Fibroblast of the conjunctiva (primary cell): ENCODE measurements at regions not wholly inside any gene's neighbourhood (a gene's known extent, or its start where the extent isn't known, plus 50 kb on each side); places are given as distances from the start of the nearest gene placed in this dataset.
"Not testable (repeated sequence)": the region's sequence is repeated elsewhere in the genome, so short reads cannot be mapped to it uniquely, and the experiment has no call there.

Experiments
- DNase-seq: peaks from one replicate; pipeline ENCODE4 v3.0.0-alpha.2; 2010; ENCODE audit warnings: low read depth

- DNase-seq: no peak
Observed at GRCh38 chrX:114272096-114272686, 311.7 kb upstream of the HTR2C start.

- not testable (repeated sequence) for DNase-seq
Observed at GRCh38 chrX:114270371-114270770, 313.5 kb upstream of the HTR2C start.

GRCh38 chrX:114268643-114269042 is 315.2 kb upstream of the HTR2C start:
- DNase-seq: no peak

DNA sequence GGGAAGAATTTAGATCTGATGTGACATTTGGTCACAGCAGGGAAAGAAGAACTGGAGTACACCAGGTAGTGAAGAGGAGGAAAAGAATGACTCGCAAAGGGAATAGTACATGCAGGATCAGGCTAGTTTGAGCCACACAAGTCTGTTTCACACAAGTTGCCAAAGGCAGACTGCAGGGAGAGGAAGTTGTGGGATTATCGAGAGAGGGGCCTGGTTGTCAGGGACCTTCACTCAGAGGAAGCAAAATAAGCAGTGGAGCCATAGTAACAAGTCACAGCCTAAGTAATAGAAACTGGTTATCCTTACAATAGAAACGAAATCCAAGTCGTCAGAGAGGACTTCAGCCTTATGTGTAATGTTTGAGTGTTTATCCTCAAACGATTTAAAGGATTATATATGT is 316.7 kb upstream of the HTR2C start:
- DNase-seq: no peak

DNA sequence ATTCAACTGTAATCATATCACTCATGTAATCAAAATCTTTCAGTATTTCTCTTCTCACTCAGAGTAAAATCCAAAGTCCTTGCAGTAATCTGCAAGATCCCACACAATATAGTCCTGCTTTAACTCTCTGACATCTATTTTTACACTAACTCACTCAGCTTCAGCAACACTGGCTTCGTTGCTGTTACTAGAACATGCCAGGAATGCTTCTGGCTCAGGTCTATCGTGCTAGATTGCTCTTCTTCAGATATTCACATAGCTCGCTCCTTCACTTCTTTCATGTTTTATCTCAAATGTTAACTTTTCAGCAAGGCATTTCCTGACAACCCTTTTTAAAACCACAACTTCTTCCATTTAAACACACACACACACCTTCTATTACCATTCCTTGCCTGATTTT is 331.7 kb upstream of the HTR2C start:
- DNase-seq: no peak

DNA sequence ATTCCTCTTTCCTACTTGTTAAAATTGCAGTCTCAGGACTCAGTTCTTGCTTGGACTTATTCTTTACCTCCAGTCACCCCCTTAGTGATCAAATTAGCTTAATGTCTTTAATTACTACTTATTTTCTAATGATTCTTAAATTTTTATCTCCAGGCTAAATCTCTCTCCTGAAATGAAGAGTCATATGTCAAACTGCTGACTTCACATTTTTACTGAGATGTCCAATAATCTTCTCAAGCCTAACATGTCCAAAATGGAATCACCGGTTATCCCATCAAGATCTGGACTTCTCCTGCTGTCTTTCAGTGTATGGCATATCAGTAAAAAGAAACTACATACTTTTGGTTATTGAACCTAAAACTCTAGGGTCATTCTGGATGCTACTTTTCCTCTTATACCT is 332.3 kb upstream of the HTR2C start:
- no peak for DNase-seq

DNA sequence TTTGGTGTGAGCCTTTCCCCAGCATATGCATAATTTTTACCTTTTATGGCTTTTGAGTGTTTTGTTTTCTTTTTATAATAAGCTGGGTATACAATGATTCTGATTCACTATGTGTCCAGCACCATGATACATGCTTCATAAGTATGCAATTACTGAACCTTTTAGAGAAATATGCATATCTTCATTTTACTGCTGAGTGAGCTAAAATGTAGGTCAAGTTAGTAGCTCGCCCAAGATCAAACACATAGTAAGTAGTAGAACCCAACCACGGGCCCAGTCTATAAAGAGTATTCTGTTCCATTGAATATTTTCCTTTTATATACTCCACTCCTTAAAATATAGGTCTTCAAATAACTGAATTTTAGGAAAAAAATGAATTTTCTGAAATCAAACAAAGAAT is 362.4 kb upstream of the HTR2C start:
- DNase-seq: no peak

GRCh38 chrX:114210879-114211278 is 373.0 kb upstream of the HTR2C start:
- DNase-seq: no peak

DNA sequence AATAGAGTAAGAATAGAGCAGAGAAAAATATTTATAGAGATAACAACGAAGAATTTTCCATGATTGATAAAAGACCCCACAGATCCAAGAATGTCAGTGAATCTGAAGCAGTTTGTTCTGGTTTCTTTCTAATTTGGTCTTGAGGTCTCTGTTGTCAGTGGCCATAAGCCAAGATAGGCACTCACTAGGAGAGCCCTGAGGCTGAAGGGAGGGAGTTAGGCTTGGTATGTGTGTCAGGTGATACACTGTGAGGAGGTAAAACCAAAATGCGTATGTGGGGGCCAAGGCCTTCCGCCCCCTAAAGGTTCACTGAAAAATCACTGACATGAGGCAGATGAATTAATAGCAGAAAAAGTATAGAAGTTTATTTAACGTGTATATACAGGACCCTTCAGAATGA is 382.3 kb upstream of the HTR2C start:
- no peak for DNase-seq

- no peak for DNase-seq
Observed at GRCh38 chrX:114181195-114181594, 402.7 kb upstream of the HTR2C start.

- no peak for DNase-seq
Observed at GRCh38 chrX:114178126-114178525, 405.8 kb upstream of the HTR2C start.

DNA sequence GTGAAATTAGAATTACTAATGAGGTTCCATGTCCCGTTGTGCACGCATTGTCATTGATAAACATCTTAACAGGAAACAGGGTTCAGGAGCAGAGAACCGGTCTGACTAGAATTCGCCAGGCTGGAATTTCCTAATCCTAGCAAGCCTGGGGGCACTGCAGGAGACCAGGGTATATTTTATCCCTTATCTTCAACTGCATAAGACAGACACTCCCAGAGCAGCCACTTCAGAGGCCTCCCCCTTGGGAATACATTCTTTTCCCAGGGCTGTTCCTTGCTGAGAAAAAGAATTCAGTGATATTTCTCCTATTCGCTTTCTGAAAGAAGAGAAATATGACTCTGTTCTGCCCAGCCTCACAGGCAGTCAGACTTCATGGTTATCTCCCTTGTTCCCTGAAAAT is 416.6 kb upstream of the HTR2C start:
- DNase-seq: not testable (repeated sequence)

DNA sequence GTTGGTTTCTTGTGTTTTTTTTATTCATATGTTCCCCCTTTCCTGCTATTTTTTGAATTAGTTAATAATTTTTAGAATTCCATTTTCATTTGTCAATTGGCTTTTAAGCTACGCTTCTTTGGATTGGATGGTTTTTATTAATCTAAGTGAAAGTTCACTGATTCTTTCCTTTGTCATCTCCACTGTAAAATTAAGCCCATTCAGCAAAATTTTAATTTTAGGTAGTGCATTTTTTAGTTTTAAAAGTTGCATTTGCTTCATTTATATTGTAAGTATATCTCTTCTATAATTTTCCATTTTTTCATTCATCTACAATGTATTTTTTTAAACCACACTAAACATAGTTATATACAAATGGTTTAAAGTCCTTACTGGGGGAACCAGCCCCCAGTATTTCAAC is 417.3 kb upstream of the HTR2C start:
- DNase-seq: no peak

DNA sequence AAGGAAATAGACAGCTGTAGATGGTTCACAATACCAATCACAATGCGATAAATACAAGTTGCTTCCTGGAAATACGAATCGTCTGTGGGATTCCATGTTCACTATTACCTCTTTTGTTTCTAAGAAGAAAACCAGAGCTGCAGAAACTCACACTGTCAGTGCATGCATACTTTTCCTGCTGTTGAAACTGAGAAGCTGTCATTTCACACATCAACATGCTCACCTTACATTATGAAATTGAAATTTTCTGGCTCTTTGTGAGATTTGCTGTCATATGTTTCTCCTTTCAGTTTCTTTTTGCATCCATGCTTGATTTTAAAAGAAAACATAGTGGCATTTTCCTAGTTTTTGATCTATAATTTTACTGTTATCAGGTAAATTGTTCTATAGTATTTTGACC is 418.3 kb upstream of the HTR2C start:
- no peak for DNase-seq

DNA sequence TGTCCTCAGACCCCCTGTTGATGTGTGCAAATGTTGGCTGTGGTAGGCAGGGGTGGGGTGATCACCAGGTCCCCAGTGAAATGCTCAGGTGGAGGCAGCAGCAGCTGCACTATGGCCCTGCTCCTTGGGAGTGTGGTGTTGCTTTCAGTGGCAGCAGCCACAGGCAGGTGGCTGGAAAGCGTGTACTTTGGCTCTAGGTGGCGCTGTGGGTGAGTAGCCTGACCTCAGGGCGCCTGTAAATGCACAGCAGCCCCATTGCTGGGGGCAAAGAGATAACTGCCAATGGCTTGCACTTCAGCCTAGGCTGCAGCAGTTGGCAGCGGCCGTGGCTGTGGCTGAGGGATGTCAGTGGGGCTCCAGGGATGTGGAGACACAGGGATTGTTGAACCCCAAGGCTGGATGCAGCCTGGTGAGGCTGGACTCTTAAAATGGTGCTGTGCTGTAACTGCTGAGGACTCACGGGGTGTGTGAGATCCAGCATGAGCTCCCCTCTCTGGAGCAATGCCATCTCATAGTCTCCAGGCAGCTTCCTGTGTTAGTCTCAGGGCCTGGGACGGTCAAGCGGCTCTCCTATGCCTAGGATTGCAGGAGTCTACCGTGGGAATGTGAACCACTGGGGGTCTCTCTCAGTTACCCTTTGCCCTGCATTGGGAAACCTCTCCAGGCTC is 421.7 kb upstream of the HTR2C start:
- DNase-seq: no peak

GRCh38 chrX:114152801-114153200 is 431.1 kb upstream of the HTR2C start:
- no peak for DNase-seq

DNA sequence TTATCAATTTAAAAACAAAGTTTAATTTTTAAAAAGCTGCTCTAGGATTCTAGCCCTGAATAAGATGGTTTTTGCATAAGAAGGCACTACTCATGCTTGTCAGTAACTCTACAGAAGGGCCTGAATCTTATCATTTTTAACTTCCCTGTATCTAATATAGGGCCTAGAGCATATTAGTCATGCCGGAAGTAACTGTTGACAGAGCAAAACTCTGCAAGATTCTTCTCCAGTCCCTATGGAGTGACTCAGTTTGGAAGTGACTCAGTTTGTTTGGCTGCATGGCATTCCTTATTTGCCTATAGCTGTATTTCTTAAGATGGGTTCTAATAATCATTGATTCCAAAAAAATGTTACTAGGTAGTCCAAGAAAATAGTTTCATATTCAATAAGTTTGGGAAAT is 431.8 kb upstream of the HTR2C start:
- DNase-seq: peak; percentile 43

DNA sequence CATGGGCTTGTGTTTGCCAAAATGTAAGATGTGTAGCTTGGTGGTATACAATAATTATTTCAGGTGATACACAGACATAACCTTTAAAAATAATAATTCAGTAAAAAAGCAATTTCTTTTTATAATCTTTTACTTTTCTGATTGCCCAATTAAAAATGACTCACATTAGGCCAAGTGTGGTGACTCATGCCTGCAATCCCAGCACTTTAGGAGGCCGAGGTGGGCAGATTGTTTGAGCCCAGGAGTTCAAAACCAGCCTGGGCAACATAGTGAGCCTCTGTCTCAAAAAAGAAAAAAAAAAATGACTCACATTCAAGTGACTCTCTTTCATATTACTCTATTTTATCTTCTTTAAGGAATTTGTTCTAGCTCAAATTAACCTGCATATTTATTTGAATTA is 449.4 kb upstream of the HTR2C start:
- no peak for DNase-seq

GRCh38 chrX:114127411-114128025 is 456.4 kb upstream of the HTR2C start:
- DNase-seq: no peak

- no peak for DNase-seq
Observed at GRCh38 chrX:114127005-114127404, 456.9 kb upstream of the HTR2C start.

DNA sequence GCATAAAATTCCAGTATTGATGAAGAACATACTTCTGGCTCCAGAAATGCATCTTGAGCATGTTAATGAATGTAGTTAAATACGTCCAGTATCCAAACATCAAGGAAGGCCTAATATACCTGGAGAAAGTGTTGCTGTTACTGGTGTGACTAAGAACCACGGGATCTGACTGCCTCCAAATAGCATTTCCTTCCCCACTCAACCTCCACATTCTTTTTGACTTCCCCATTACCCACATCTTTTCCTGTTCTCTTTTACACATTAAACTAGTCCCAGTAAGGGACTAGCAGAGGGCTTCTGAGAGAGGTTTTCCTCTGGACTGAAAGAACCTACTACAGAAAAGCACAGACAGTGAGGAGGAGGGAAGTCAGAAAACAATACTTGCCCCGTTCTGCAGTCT is 482.8 kb upstream of the HTR2C start:
- DNase-seq: no peak

DNA sequence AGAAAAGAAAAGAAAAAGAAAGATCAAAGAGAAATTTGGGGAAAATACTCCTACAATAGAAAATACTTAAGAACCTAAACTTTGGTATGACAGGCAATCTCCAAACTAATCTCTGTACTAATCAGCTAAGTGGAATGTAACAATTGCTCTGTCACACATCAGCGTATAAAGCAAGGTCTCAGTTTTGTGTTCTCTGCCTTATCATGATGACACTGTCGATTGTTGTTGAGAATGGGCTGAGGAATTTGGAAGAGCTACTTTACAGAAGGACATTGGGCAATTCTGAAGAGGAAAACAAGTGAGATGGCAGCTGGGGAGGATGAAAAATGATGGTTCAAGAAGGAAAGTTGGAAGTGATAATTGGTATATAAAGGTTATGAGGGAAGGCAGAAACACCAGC is 486.0 kb upstream of the HTR2C start:
- no peak for DNase-seq

GRCh38 chrX:114097427-114097826 is 486.5 kb upstream of the HTR2C start:
- no peak for DNase-seq

DNA sequence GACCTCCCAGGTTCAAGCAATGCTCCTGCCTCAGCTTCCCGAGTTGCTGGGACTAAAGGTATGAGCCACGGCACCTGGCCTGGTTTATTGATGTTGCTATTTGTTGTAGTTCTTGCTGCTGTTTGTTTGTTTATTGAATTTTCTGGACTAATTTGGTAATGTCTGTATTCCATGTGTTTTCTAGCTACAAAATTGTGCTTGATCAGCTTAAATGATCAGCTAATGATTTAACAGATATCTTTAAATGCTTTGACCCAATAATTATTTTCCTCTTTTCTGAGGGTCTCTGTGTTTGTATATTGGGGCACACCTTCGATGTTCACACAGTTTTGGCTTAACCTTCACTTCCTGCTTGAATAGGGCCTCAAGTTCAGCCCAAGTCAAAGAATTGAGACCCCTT is 488.1 kb upstream of the HTR2C start:
- no peak for DNase-seq
